ENCODE measurements at regions not wholly inside any gene's neighbourhood (a gene's known extent, or its start where the extent isn't known, plus 50 kb on each side); places are given as distances from the start of the nearest gene placed in this dataset.
"Not testable (repeated sequence)": the region's sequence is repeated elsewhere in the genome, so short reads cannot be mapped to it uniquely, and the experiment has no call there.

DNA sequence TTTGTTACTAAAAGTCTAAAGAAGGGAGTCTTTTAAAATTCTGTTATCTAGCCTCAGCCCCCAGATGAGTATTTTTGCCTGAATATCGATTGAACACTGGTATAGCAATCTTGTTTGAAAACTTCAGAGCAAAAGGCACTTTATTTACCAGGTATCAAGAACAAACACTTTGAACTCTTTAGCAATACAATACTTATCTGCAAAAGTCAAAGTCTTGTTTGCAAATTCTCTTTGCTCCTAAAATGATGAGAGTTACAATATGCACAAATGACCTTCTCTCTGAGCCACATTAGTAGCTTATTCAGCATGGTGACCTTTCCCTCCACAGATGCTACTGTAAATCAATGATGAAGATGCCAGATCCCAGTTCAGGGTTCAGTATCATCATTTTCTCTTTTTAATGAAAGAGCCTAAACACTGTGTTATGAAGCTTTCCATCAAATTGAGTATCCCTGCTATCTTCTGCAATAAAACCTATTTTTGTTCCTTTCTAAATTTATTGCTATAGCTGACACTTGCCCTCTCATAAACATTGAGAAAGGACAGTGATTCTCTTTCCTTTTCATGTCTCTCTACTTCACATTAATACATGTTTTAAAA, 752.7 kb upstream of the MGAT4C start:
- no peak overlapping the region for H3K27ac Mint-ChIP-seq
- no peaks in the 10 kb centered on the region for H3K36me3 Mint-ChIP-seq
- H3K4me1 Mint-ChIP-seq, result no peaks in the 10 kb centered on the region
- H3K27me3 Mint-ChIP-seq, result no peaks in the 10 kb centered on the region
- no peak overlapping the region for H3K4me3 Mint-ChIP-seq
- no peak for ATAC-seq (ENCODE audit: low read depth)
- no peaks in the 10 kb centered on the region for H3K9me3 Mint-ChIP-seq
- no peak for DNase-seq (ENCODE audit: low spot score in 2 of 2)

DNA sequence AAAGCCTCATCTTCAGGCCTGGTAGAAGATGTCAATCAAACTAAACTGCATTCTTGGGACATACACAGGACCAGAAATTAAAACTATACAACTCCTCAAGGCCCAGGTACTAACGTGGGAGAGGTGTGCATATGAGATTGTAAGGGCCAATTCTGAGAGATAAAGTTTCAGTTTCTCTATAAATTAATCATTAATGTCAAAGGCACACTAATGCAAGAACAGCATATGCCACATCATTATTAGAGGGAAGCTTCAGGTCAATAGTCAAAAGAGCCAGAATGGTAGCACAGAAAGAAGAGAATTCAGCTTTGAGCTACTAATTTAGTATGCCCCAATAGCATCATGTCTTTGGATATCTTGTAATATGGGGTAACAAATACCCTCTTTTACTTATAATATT, 744.9 kb upstream of the MGAT4C start:
- H3K36me3 Mint-ChIP-seq, result no peaks in the 10 kb centered on the region
- H3K27ac Mint-ChIP-seq, result no peak overlapping the region
- ATAC-seq (ENCODE audit: low read depth), result no peak
- H3K4me3 Mint-ChIP-seq, result no peak overlapping the region
- H3K27me3 Mint-ChIP-seq, result no peaks in the 10 kb centered on the region
- no peaks in the 10 kb centered on the region for H3K4me1 Mint-ChIP-seq
- peaks cover 3% of the 10 kb centered on the region for H3K9me3 Mint-ChIP-seq
- no peak for DNase-seq (ENCODE audit: low spot score in 2 of 2)

DNA sequence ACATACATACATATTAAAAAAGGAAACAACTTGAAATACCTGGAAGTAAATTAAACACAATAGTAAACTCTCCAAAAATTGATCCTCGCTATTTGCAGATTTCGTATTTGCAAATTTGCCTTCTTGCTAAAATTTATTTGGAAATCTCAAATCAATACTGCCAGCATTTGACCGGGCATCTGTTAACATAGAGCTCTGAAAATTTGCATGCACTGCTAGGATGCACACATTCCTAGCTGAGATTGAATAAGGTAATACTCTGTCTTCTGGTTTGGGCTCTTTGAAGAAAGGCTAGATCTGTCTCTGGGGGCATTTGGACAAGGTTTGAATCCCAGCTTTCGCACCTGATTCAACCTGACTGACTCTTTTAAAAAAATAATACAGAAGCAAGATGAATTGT, 729.1 kb upstream of the MGAT4C start:
- no peak for ATAC-seq (ENCODE audit: low read depth)
- Mint-ChIP-seq H3K36me3 (no peaks in the 10 kb centered on the region), H3K9me3 (no peaks in the 10 kb centered on the region), H3K4me1 (no peaks in the 10 kb centered on the region), H3K27ac (no peak overlapping the region), H3K27me3 (no peaks in the 10 kb centered on the region), H3K4me3 (no peak overlapping the region)
- no peak for DNase-seq (ENCODE audit: low spot score in 2 of 2)

DNA sequence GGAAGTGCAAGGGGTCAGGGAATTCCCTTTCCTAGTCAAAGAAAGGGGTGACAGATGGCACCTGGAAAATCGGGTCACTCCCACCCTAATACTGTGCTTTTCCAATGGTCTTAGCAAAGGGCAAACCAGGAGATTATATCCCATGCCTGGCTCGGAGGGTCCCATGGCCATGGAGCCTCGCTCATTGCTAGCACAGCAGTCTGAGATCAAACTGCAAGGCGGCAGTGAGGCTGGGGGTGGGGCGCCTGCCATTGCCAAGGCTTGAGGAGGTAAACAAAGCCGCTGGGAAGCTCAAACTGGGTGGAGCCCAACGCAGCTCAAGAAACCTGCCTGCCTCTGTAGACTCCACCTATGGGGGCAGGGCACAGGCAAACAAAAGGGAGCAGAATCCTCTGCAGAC, 714.4 kb upstream of the MGAT4C start:
- not testable (repeated sequence) for DNase-seq (ENCODE audit: low spot score in 2 of 2); H3K27me3 Mint-ChIP-seq; H3K4me3 Mint-ChIP-seq; ATAC-seq (ENCODE audit: low read depth); H3K27ac Mint-ChIP-seq; H3K9me3 Mint-ChIP-seq; H3K36me3 Mint-ChIP-seq; H3K4me1 Mint-ChIP-seq

DNA sequence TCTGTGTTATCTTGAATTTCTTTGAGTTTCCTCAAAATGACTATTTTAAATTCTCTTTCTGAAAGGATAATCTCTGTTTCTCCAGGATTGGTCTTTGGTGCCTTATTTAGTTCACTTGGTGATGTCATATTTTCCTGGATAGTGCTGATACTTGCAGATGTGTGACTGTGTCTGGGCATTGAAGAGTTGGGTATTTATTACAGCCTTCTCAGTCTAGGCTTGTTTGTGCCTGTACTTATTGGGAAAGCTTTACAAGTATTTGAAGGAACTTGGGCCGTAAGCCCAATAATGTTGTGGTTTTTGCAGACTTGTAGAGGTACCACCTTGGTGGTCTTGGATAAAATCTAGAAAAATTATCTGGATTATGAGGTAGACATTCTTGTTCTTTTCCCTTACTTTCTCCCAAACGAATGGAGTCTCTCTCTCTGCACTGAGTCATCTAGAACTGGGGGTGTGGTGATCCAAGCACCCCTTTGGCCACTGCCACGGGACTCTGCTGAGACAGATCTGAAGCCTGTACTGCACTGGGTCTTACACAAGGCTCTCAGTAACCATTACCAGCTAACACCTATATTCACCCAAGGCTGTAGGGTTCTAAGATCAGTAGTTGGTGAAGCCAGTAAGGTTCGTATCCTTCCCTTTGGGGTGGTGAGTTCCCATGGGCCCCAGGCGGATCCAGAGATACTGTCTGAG, 703.7 kb upstream of the MGAT4C start:
- Mint-ChIP-seq H3K27me3 (no peaks in the 10 kb centered on the region), H3K9me3 (peaks cover 2% of the 10 kb centered on the region), H3K27ac (no peak overlapping the region), H3K36me3 (no peaks in the 10 kb centered on the region), H3K4me3 (no peak overlapping the region), H3K4me1 (no peaks in the 10 kb centered on the region)
- ATAC-seq (ENCODE audit: low read depth), result no peak
- DNase-seq (ENCODE audit: low spot score in 2 of 2), result no peak

DNA sequence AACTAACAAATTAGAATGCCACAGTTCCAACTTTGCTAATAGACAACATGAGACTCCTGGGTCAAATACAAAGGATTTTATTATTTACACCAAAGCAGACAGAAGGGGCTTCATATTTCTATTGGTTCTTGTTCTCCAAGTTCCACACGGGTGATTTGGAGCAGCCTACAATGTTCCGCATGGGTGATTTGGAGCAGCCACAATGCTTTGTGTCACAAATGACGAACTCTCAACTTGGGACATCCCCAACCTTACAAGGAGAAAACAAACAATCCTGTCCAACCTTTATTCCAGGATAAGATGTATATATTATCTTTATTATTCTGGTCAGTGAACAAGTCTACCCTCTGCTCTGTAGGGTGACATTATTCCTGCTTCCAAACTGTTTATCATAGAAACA, 694.3 kb upstream of the MGAT4C start:
- H3K36me3 Mint-ChIP-seq, result no peaks in the 10 kb centered on the region
- H3K4me1 Mint-ChIP-seq, result no peaks in the 10 kb centered on the region
- no peak overlapping the region for H3K27ac Mint-ChIP-seq
- no peak overlapping the region for H3K4me3 Mint-ChIP-seq
- DNase-seq (ENCODE audit: low spot score in 2 of 2) (no peak), ATAC-seq (ENCODE audit: low read depth) (no peak)
- no peaks in the 10 kb centered on the region for H3K27me3 Mint-ChIP-seq
- H3K9me3 Mint-ChIP-seq, result no peaks in the 10 kb centered on the region

DNA sequence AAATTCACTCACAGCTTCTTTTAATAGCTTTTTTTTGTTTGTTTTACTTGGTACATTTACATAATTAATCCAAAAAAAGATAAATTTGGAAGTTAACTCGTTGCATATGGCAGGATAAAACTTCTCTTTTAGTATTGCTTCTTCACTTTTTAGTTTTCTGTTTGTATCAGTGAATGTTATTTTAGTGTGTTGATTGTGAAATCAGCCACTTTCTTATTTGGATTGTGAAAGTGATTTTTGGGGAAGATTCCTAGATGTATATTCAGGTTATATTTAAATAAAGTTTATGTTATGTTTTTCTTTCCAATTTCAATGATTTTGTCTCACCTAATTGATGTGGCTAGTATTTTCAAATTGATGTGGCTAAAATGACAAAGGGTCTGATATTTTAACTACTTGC, 693.9 kb upstream of the MGAT4C start:
- H3K27ac Mint-ChIP-seq, result no peak overlapping the region
- H3K27me3 Mint-ChIP-seq, result no peaks in the 10 kb centered on the region
- no peaks in the 10 kb centered on the region for H3K4me1 Mint-ChIP-seq
- ATAC-seq (ENCODE audit: low read depth), result no peak
- H3K4me3 Mint-ChIP-seq, result no peak overlapping the region
- no peak for DNase-seq (ENCODE audit: low spot score in 2 of 2)
- no peaks in the 10 kb centered on the region for H3K9me3 Mint-ChIP-seq
- no peaks in the 10 kb centered on the region for H3K36me3 Mint-ChIP-seq

DNA sequence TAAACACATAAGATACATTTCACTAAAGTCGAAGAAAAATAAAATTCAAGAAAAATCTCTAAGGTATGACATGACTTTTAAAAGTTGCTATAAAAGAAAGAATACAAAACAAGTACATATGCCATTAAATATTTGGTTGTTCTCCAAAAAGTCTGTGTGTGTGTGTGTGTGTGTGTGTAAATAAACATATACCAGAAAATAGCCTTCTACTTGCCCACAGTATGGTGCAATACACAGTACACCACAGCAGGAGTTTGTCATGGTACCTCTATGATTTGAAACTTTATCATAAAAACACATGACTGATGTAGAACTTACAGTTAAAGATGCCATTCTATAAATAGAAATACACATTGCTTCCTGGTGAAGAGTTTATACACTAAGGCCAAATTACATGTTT, 692.7 kb upstream of the MGAT4C start:
- Mint-ChIP-seq H3K4me3 (no peak overlapping the region), H3K27me3 (no peaks in the 10 kb centered on the region), H3K36me3 (no peaks in the 10 kb centered on the region), H3K27ac (no peak overlapping the region), H3K9me3 (no peaks in the 10 kb centered on the region), H3K4me1 (no peaks in the 10 kb centered on the region)
- DNase-seq (ENCODE audit: low spot score in 2 of 2), result no peak
- ATAC-seq (ENCODE audit: low read depth), result no peak

DNA sequence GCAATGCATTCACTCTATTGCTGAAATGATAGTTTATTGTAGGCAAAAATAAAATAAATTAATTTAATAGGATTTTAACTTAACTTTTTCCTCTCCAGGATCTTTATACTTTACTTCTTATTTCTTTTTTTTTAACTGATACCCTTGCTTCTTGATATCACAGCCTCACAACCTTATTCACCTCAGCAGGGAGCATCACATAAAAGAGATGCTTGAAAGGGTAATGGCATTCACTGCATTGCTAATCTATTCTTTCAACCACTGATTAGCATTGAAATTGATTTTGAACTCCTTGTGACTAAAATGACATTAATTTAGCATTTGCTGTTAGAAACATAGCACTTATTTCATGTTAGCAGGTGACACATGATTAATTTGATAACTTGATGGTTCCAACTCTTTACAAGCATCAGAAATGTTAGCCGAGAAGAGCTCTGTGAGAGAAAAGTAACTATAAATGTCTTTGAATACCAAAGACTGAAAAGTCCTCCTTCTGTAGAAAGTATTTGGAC, 689.5 kb upstream of the MGAT4C start:
- DNase-seq (ENCODE audit: low spot score in 2 of 2) (no peak), ATAC-seq (ENCODE audit: low read depth) (no peak)
- Mint-ChIP-seq H3K4me3 (no peak overlapping the region), H3K36me3 (no peaks in the 10 kb centered on the region), H3K27me3 (peaks cover 2% of the 10 kb centered on the region), H3K27ac (no peak overlapping the region), H3K9me3 (peaks cover 3% of the 10 kb centered on the region), H3K4me1 (no peaks in the 10 kb centered on the region)

DNA sequence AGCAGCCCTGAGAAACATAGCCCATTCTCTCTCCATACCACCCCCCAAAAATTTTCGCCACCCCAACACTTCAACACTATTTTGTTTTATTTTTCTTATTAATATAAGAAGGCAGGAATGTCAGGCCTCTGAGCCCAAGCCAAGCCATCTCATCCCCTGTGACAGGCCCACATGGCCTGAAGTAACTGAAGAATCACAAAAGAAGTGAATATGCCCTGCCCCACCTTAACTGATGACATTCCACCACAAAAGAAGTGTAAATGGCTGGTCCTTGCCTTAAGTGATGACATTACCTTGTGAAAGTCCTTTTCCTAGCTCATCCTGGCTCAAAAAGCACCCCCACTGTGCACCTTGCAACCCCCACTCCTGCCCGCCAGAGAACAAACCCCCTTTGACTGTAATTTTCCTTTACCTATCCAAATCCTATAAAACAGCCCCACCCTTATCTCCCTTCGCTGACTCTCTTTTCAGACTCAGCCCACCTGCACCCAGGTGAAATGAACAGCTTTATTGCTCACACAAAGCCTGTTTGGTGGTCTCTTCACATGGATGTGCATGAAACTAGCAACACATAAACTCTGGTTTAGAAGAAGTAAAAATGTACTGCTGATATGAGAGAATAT, 688.1 kb upstream of the MGAT4C start:
- not testable (repeated sequence) for H3K4me3 Mint-ChIP-seq; DNase-seq (ENCODE audit: low spot score in 2 of 2); H3K27me3 Mint-ChIP-seq; H3K36me3 Mint-ChIP-seq; H3K4me1 Mint-ChIP-seq; ATAC-seq (ENCODE audit: low read depth); H3K9me3 Mint-ChIP-seq; H3K27ac Mint-ChIP-seq

DNA sequence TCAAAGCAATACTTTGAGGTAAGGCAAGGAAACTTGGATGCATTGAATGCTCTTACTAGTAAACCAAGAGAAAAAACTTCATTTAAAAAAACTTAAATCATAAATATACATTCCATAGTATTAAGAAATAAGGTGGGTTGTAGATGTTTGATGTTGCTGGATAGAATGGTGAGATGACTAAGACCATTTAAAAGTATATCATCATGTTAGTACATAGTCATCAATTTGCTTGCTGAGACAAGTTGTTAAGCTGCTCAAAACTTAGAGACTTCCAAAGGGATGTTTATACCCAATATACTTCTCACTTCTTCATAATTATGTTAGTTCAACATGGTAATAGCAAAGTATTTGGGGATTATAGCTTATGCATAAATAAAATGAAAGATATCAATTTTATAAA, 675.5 kb upstream of the MGAT4C start:
- H3K27me3 Mint-ChIP-seq, result no peaks in the 10 kb centered on the region
- no peaks in the 10 kb centered on the region for H3K36me3 Mint-ChIP-seq
- H3K4me1 Mint-ChIP-seq, result no peaks in the 10 kb centered on the region
- no peaks in the 10 kb centered on the region for H3K9me3 Mint-ChIP-seq
- H3K4me3 Mint-ChIP-seq, result no peak overlapping the region
- ATAC-seq (ENCODE audit: low read depth) (no peak), DNase-seq (ENCODE audit: low spot score in 2 of 2) (no peak)
- H3K27ac Mint-ChIP-seq, result no peak overlapping the region

DNA sequence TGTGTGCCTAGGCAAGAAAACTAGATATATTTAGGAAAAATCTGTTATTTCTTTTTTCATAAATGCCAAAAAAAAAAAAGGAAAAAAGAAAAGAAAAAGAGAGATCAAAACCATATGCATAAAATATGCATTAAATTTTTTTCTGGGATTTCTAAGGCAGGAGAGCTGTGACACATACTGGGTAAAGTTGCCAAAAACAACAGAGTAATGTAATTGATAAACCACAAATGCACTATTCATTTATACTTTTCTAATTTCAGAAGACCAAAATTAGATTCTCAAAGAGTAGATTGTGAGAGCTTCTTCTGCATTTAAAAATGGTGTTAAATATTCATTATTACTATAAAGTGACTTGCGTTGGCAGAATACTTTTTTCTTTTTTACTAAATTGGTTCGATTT, 673.8 kb upstream of the MGAT4C start:
- DNase-seq (ENCODE audit: low spot score in 2 of 2), result no peak
- ATAC-seq (ENCODE audit: low read depth), result no peak
- no peak overlapping the region for H3K27ac Mint-ChIP-seq
- H3K36me3 Mint-ChIP-seq, result no peaks in the 10 kb centered on the region
- peaks cover 2% of the 10 kb centered on the region for H3K9me3 Mint-ChIP-seq
- H3K4me1 Mint-ChIP-seq, result no peaks in the 10 kb centered on the region
- H3K27me3 Mint-ChIP-seq, result no peaks in the 10 kb centered on the region
- H3K4me3 Mint-ChIP-seq, result no peak overlapping the region

DNA sequence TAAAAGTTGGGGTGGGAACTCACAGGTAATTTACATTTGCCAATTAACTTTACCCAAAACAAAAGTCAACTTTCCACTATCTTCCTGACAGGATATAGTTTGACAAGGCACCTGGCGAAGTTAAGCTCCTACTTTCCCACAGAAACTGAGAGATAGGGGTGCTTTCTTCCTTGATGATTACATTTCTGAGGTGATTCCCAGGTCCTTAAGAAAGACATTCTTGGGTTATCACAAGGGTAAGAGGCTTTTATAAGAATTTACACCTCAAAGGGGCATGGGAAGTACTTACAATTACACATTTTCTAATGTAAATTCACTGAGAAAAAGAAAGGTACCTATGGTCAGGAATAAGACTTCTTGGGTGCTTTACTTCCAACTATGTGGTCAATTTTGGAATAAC, 660.9 kb upstream of the MGAT4C start:
- DNase-seq (ENCODE audit: low spot score in 2 of 2), result no peak
- Mint-ChIP-seq H3K9me3 (no peaks in the 10 kb centered on the region), H3K27ac (no peak overlapping the region), H3K4me3 (no peak overlapping the region), H3K4me1 (no peaks in the 10 kb centered on the region), H3K36me3 (no peaks in the 10 kb centered on the region), H3K27me3 (no peaks in the 10 kb centered on the region)
- ATAC-seq (ENCODE audit: low read depth), result no peak

DNA sequence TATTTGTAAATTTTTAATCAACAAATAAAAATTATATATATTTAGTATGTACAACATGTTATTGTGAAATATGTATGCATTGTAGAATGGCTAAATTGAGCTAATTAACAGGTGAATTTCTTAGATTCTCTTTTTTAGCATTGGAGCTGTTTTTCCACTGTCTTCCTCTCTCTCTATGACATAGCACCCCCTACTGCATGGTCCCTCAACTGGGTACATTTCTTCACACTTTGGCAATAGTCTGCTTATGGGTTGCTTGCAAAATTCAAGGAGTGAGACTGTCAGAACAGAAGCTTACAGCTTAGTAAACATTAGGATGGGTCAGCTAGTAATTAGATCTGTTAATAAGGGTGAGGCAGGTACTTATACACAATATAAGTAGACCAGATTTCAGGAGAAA, 658.5 kb upstream of the MGAT4C start:
- DNase-seq (ENCODE audit: low spot score in 2 of 2), result no peak
- no peaks in the 10 kb centered on the region for H3K4me1 Mint-ChIP-seq

DNA sequence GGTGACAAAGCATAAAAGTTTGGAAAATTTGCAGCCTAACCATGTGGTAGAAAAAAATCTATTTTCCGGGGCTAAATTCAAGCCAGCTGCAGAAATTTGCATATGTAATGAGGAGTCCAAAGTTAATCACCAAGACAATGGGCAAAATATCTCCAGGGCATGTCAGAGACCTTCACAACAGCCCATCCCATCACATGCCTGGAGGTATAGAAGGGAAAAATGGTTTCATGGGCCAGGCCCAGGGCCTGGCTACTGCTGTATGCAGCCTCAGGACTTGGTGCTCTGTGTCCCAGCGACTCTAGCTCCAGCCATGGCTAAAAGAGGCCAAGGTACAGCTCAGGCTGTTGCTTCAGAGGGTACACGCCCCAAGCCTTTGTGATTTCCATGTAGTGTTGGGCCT, 655.8 kb upstream of the MGAT4C start:
- H3K9me3 Mint-ChIP-seq, result no peaks in the 10 kb centered on the region
- DNase-seq (ENCODE audit: low spot score in 2 of 2), result no peak
- no peaks in the 10 kb centered on the region for H3K27me3 Mint-ChIP-seq
- no peaks in the 10 kb centered on the region for H3K36me3 Mint-ChIP-seq
- no peak for ATAC-seq (ENCODE audit: low read depth)
- no peak overlapping the region for H3K4me3 Mint-ChIP-seq
- no peak overlapping the region for H3K27ac Mint-ChIP-seq
- no peaks in the 10 kb centered on the region for H3K4me1 Mint-ChIP-seq

More for the DNA sequence above, 658.5 kb upstream of the MGAT4C start:
- Mint-ChIP-seq H3K27ac (no peak overlapping the region), H3K9me3 (no peaks in the 10 kb centered on the region), H3K36me3 (no peaks in the 10 kb centered on the region), H3K27me3 (no peaks in the 10 kb centered on the region), H3K4me3 (no peak overlapping the region)
- ATAC-seq (ENCODE audit: low read depth), result no peak

All from memory B cell (primary cell).